Spleen (tissue), 7 donors: ENCODE measurements at regions not wholly inside any gene's neighbourhood (a gene's known extent, or its start where the extent isn't known, plus 50 kb on each side); places are given as distances from the start of the nearest gene placed in this dataset.

Experiments used
- CTCF ChIP-seq, 11 experiments: fragments of 200-600 bp in 7 of 11; fragments of 450-650 bp in 4 of 11; sonication (generic) in 4 of 11; IDR thresholded peaks in 8 of 11; conservative IDR thresholded peaks in 3 of 11; 1 replicate in 7 of 11; 2 replicates in 4 of 11; pipeline versions ENCODE4 v1.4.0 to v1.8.0; 2016 to 2021; ENCODE audit warnings: antibody characterized with exemption in 11 of 11, inconsistent platforms in 4 of 11, mild to moderate bottlenecking in 1 of 11
- POLR2A ChIP-seq, 3 donors: fragments of 450-650 bp; IDR thresholded peaks; one replicate each; pipeline ENCODE4 v1.5.1; 2017; ENCODE audit warnings: antibody characterized with exemption in 3 of 3, mild to moderate bottlenecking in 1 of 3
- donor health status: DM: no; HTN: no; CAD: no; lungs with moderate emphysema.
- donor health status: DM: no; HTN: no; CAD: no.
- donor health status: DM: no; HTN: no; CAD: no.

- TF ChIP-seq CTCF (IDR thresholded peaks at IDR 0.05 in 8 of 11, conservative IDR thresholded peaks at IDR 0.05 in 3 of 11) = no peak
- TF ChIP-seq POLR2A (IDR thresholded peaks at IDR 0.05) = no peak
Measured at GRCh38 chr10:10156917-10157600, 860.6 kb upstream of the CELF2 start.
